GM12873 (cell line): ENCODE measurements at regions not wholly inside any gene's neighbourhood (a gene's known extent, or its start where the extent isn't known, plus 50 kb on each side); places are given as distances from the start of the nearest gene placed in this dataset.

Experiments used
- TF ChIP-seq, protein P1 (sequence below): IDR thresholded peaks from 2 replicates; pipeline ENCODE4 v1.5.1; 2012; ENCODE audit warnings: low read depth, mild to moderate bottlenecking, moderate library complexity, low read length, control low read depth; ENCODE audit not compliant: insufficient read depth; ENCODE audit errors: missing control alignments

DNA sequence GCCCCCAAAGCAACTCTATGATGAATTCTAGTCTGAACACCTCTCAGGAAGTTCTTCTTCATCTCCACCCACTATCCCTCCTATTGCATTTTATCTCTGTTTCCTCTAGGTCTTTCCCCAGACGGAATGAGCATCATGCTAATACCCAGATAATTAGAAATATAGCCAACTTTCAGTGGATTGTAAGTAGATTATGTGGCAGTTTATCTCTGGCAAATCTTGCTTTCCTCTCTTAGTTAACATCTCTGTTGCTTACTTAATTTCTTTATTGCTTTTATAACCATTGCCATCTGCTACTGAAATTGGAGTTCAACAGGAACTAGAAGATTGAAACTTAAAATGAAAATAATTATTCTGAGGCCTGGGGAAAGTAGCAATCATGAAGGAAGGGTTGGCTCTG lies 378.6 kb downstream of the RPS6KC1 start:
- TF ChIP-seq, protein P1, sequence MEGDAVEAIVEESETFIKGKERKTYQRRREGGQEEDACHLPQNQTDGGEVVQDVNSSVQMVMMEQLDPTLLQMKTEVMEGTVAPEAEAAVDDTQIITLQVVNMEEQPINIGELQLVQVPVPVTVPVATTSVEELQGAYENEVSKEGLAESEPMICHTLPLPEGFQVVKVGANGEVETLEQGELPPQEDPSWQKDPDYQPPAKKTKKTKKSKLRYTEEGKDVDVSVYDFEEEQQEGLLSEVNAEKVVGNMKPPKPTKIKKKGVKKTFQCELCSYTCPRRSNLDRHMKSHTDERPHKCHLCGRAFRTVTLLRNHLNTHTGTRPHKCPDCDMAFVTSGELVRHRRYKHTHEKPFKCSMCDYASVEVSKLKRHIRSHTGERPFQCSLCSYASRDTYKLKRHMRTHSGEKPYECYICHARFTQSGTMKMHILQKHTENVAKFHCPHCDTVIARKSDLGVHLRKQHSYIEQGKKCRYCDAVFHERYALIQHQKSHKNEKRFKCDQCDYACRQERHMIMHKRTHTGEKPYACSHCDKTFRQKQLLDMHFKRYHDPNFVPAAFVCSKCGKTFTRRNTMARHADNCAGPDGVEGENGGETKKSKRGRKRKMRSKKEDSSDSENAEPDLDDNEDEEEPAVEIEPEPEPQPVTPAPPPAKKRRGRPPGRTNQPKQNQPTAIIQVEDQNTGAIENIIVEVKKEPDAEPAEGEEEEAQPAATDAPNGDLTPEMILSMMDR = no peak

DNA sequence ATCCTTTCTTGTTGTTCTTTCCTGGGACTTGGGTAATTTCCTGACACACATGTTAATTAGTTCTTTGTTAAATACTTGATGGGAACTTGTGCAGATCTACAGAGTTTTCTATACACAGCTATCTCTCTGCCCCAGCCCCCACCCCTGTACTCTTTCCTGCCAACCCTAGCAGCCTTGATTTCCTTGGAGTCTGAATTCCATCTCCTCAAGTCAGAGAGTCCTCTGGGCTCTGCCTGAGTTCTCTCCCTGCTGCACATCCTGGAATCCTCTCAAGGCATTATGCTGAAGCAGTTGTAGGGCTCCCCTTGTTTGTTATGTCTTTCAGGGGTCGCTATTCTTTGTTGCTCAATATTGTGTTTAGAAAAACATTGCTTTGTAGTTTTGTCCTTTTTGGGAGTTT lies 384.7 kb downstream of the RPS6KC1 start:
- TF ChIP-seq, protein P1 = no peak

DNA sequence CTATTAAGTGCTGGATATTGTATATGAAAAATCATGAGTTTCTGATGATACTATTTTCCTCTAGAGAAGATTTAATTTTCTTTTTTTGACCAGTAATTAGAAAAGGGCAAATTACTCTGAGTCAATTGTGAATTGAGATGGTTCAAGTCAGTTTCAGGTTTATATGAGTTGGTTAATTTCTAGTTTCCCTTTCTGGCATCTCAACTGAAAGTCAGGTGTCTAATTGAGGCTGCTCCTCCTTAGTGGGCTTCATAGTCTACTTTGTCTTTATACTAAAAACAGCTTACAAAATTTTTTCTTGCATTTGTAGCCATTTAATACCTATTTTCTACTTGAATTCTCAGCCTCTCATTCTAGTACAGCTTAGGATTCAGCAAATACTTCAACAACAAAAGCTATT lies 387.3 kb downstream of the RPS6KC1 start:
- TF ChIP-seq, protein P1 = no peak

DNA sequence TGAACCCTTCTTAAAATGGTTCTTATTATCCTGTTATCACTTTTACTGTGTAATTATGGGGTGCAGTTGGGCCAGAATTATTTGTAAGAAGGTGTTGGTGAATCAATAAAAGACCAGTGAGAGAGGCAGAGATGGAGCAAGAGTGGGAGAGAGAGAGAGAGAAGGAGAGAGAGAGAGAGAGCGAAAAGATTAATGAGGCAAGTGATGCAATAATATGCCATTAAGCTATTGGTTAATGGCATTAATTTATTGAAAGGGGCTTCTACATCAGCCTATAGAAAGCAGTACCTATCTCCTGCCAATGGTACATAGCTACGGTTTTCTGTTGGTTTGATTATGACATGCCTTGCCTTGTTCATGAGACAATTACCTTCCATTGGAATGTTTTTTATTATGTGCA lies 388.7 kb downstream of the RPS6KC1 start:
- TF ChIP-seq, protein P1 = no peak

DNA sequence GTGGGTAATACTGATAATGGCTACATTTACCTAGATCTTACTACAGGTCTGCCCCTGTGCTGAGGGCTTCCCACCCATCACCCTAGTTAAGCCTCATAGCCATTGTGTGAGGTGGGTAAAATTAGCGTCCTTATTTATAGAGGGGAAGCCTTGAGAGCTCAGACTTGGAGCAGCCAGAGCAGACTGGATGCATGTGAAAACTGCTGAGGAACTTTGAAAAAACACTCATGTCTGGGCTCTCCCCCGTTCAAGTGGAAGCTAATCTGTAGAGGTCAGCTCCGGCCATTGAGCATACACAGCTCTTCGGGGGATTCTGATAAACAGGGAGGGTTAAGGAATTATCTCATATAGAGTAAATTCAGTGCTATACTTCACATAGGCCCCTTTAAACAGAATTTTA lies 389.7 kb downstream of the RPS6KC1 start:
- TF ChIP-seq, protein P1 = no peak

DNA sequence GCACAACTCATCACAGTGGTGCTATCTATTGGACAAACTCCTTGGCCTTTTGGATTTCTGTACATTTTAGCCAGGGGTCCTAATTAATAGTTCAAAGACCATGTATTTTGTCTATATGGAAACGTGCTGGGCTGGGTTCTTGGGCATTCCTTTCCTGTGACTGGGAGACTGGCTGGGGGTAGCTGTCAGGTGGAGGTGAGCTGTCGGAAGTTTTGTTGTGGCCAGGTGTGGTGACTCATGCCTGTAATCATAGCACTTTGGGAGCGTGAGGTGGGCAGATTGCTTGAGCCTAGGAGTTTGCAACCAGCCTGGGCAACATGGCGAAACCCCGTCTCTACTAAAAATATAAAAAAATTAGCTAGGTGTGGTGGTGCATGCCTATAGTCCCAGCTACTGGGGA lies 392.4 kb downstream of the RPS6KC1 start:
- TF ChIP-seq, protein P1 = no peak

DNA sequence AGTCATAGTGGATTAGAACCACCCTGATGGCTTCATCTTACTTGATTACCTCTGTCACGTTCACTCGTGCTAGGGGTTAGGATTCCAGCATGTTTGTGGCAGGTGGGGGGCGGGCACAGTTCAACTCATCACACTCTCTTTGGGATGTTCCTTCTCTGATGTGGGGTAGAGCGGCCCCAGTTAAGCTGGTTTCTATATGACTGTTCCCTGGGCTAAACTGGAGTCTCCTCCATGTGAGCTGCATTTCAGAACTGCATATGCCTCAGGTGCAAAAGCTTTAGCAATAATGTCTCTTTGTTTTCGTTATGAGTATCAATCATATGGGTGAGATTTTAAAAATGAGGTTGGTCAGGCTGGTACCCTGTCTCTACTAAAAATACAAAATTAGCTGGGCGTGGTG lies 393.2 kb downstream of the RPS6KC1 start:
- TF ChIP-seq, protein P1 = no peak
